ENCODE measurements at regions not wholly inside any gene's neighbourhood (a gene's known extent, or its start where the extent isn't known, plus 50 kb on each side); places are given as distances from the start of the nearest gene placed in this dataset.

- no peak for TF ChIP-seq CTCF (IDR thresholded peaks at IDR 0.05)
- no peak for ATAC-seq (ENCODE audit: low FRiP score)
- DNase-seq (ENCODE audit: low spot score) = no peak
Measured at GRCh38 chr16:79407005-79407404, 193.5 kb downstream of the MAF start.

GRCh38 chr16:79404571-79404970, 196.0 kb downstream of the MAF start:
- DNase-seq (ENCODE audit: low spot score) = no peak
- no peak for ATAC-seq (ENCODE audit: low FRiP score)
- no peak for TF ChIP-seq CTCF (IDR thresholded peaks at IDR 0.05)

GRCh38 chr16:79403534-79403933, 197.0 kb downstream of the MAF start:
- no peak for ATAC-seq (ENCODE audit: low FRiP score)
- TF ChIP-seq CTCF (IDR thresholded peaks at IDR 0.05) = no peak
- no peak for DNase-seq (ENCODE audit: low spot score)

GRCh38 chr16:79402920-79403319, 197.6 kb downstream of the MAF start:
- DNase-seq (ENCODE audit: low spot score) = no peak
- no peak for ATAC-seq (ENCODE audit: low FRiP score)
- TF ChIP-seq CTCF (IDR thresholded peaks at IDR 0.05) = no peak

- TF ChIP-seq CTCF (IDR thresholded peaks at IDR 0.05) = no peak
- ATAC-seq (ENCODE audit: low FRiP score) = peak; percentile 15
- no peak for DNase-seq (ENCODE audit: low spot score)
Measured at GRCh38 chr16:79402356-79402755, 198.2 kb downstream of the MAF start.

- DNase-seq (ENCODE audit: low spot score) = no peak
- TF ChIP-seq CTCF (IDR thresholded peaks at IDR 0.05) = no peak
- ATAC-seq (ENCODE audit: low FRiP score) = no peak
Measured at GRCh38 chr16:79401782-79402181, 198.8 kb downstream of the MAF start.

- ATAC-seq (ENCODE audit: low FRiP score) (no peak), DNase-seq (ENCODE audit: low spot score) (no peak)
- TF ChIP-seq CTCF (IDR thresholded peaks at IDR 0.05) = no peak
Measured at GRCh38 chr16:79401157-79401556, 199.4 kb downstream of the MAF start.
